Lung microvascular endothelial cell (primary cell): ENCODE measurements at regions not wholly inside any gene's neighbourhood (a gene's known extent, or its start where the extent isn't known, plus 50 kb on each side); places are given as distances from the start of the nearest gene placed in this dataset.
"Not testable (repeated sequence)": the region's sequence is repeated elsewhere in the genome, so short reads cannot be mapped to it uniquely, and the experiment has no call there.

Source experiments
- DNase-seq, 2 donors: peaks; one replicate each; pipeline versions ENCODE4 v3.0.0 to v3.0.0-alpha.2; 2010; ENCODE audit warnings: low read depth in 2 of 2

DNA sequence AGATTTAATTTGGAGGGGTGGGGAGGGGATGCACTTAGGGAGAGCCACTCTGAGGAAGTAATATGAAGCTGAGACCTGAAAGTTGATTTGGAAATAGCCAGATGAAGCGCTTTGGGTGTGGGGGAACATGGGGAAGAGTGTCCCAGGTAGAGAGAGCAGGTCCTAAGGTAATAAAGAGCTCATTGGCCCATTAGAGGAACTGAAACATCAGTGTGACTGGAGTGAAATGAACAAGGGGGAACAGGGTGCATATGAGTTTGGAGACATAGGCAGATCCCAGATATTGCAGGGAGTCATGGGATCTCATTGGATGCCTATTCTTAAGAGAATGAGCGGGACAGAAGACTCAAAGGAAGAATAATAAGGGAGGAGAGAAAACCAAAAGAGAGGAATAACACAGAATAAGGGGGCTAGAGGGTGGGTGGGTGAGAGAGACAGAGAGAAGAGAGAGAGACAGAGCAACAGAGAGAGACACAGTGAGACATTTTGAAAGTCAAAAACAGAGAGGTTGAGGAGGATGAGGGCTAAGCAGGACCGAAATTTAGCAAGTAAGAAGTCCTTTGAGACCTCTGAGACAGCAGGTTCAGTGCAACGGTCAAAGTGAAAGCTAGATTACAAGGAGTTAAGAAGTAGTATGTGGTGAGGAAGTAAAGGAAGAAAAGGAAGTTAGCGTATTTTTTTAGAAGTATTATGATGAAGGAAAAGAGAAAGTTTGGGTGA lies 54.1 kb upstream of the NOTCH2NLA start:
- DNase-seq = not testable (repeated sequence)

DNA sequence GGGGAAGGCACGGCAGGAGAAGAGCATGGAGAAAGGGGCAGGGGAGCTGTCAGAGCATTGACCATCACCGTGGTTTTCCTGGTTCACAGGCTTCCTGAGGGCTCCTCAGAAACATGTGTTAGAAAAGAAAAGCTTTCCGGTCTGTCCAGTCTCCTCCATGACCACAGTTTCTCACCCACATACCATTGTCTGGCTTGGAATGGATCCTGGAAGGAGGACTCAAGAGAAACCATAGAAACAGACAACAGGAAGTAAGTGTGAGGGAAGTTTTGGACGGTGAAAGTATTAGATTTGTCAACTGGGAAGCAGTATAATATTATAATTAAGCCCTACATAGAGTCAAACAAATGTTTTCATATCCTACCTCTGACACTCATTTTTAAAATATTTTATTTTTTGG lies 52.7 kb upstream of the NOTCH2NLA start:
- not testable (repeated sequence) for DNase-seq

GRCh38 chr1:146278758-146279157 lies 49.9 kb upstream of the NOTCH2NLA start:
- not testable (repeated sequence) for DNase-seq
